Neuronal stem cell (in vitro differentiated cells): ENCODE measurements at regions not wholly inside any gene's neighbourhood (a gene's known extent, or its start where the extent isn't known, plus 50 kb on each side); places are given as distances from the start of the nearest gene placed in this dataset.

Source experiments
- DNase-seq: peaks from one replicate; pipeline ENCODE4 v3.0.0-alpha.2; 2013; ENCODE audit warnings: low spot score
- H2AFZ ChIP-seq: one replicate; pipeline ENCODE4 v1.6.1; 2013; ENCODE audit warnings: mild to moderate bottlenecking, low read length, inconsistent platforms
- H2AK5ac ChIP-seq: 2 replicates; pipeline ENCODE4 v1.6.1; 2013; ENCODE audit warnings: low read depth, mild to moderate bottlenecking, inconsistent platforms, low read length, moderate library complexity, mixed read lengths
- H2BK120ac ChIP-seq: 2 replicates; pipeline ENCODE4 v1.6.1; 2013; ENCODE audit warnings: low read depth, mild to moderate bottlenecking, inconsistent platforms, low read length, moderate library complexity, mixed read lengths
- H2BK12ac ChIP-seq: one replicate; pipeline ENCODE4 v1.6.1; 2013; ENCODE audit warnings: low read length, inconsistent platforms
- H2BK15ac ChIP-seq: 2 replicates; pipeline ENCODE4 v1.6.1; 2013; ENCODE audit warnings: mild to moderate bottlenecking, low read length, inconsistent platforms, mixed read lengths
- H2BK5ac ChIP-seq: one replicate; pipeline ENCODE4 v1.6.1; 2013; ENCODE audit warnings: inconsistent platforms, mild to moderate bottlenecking, low read length, moderate library complexity
- H3K14ac ChIP-seq: one replicate; pipeline ENCODE4 v1.6.1; 2013; ENCODE audit warnings: low read length, inconsistent platforms
- H3K18ac ChIP-seq: 2 replicates; pipeline ENCODE4 v1.6.1; 2013; ENCODE audit warnings: low read length, inconsistent platforms
- H3K23ac ChIP-seq: 2 replicates; pipeline ENCODE4 v1.6.1; 2013; ENCODE audit warnings: low read depth, mild to moderate bottlenecking, mixed read lengths, low read length, inconsistent platforms; ENCODE audit not compliant: poor library complexity
- H3K27ac ChIP-seq: replicated peaks from 3 replicates; pipeline ENCODE4 v1.5.1; 2013; ENCODE audit warnings: low read length, inconsistent platforms
- H3K27me3 ChIP-seq, 3 experiments: 2 replicates each; pipeline ENCODE4 v1.6.1; 2013; ENCODE audit warnings: low read length in 3 of 3, mild to moderate bottlenecking in 2 of 3, inconsistent platforms in 1 of 3, low read depth in 1 of 3, mixed read lengths in 1 of 3, moderate library complexity in 1 of 3; ENCODE audit not compliant: control insufficient read depth in 3 of 3, insufficient read depth in 3 of 3
- H3K36me3 ChIP-seq, 2 donors: replicated peaks in 1 of 2; 2 replicates each; pipeline ENCODE4 v1.6.1; 2013; ENCODE audit warnings: low read length in 2 of 2; ENCODE audit not compliant: control insufficient read depth in 2 of 2, insufficient read depth in 2 of 2
- H3K4ac ChIP-seq: 2 replicates; pipeline ENCODE4 v1.6.1; 2013; ENCODE audit warnings: inconsistent platforms, mild to moderate bottlenecking, low read length, moderate library complexity
- H3K4me1 ChIP-seq, 2 donors: 1 replicate in 1 of 2; 2 replicates in 1 of 2; pipeline ENCODE4 v1.6.1; 2013; ENCODE audit warnings: low read length in 2 of 2, low read depth in 1 of 2; ENCODE audit not compliant: control insufficient read depth in 2 of 2, insufficient read depth in 1 of 2
- H3K4me2 ChIP-seq: one replicate; pipeline ENCODE4 v1.6.1; 2013; ENCODE audit warnings: mild to moderate bottlenecking, low read length, inconsistent platforms; ENCODE audit not compliant: insufficient read depth, poor library complexity, severe bottlenecking
- H3K4me3 ChIP-seq, 2 donors: 2 replicates each; pipeline ENCODE4 v1.5.1; 2013; ENCODE audit warnings: low read length in 2 of 2, mild to moderate bottlenecking in 2 of 2, inconsistent platforms in 1 of 2, moderate library complexity in 1 of 2
- H3K79me1 ChIP-seq: one replicate; pipeline ENCODE4 v1.6.1; 2013; ENCODE audit warnings: low read depth, mild to moderate bottlenecking, inconsistent platforms, low read length, moderate library complexity
- H3K9ac ChIP-seq: one replicate; pipeline ENCODE4 v1.6.1; 2013; ENCODE audit warnings: mild to moderate bottlenecking, low read depth, low read length, inconsistent platforms; ENCODE audit not compliant: poor library complexity
- H3K9me3 ChIP-seq, 2 donors: replicated peaks in 1 of 2; 2 replicates each; pipeline versions ENCODE3 to v1.6.1; 2013; ENCODE audit warnings: low read length in 2 of 2, mild to moderate bottlenecking in 2 of 2, inconsistent platforms in 1 of 2, low read depth in 1 of 2, mixed read lengths in 1 of 2, moderate library complexity in 1 of 2; ENCODE audit not compliant: control insufficient read depth in 2 of 2, insufficient read depth in 1 of 2
- H4K8ac ChIP-seq: one replicate; pipeline ENCODE4 v1.6.1; 2013; ENCODE audit warnings: low read depth, mild to moderate bottlenecking, inconsistent platforms, low read length, moderate library complexity
- H4K91ac ChIP-seq: one replicate; pipeline ENCODE4 v1.6.1; 2013; ENCODE audit warnings: low read length, low read depth, mild to moderate bottlenecking, inconsistent platforms; ENCODE audit not compliant: poor library complexity
- WGBS, 2 donors: extraction: QIAGEN DNeasy Blood & Tissue Kit; methylation state at CpG; one replicate each; pipeline ENCODE4 v1.1.7; 2013; ENCODE audit warnings: missing lambda C conversion rate in 2 of 2, mixed read lengths in 1 of 2; ENCODE audit not compliant: insufficient read length in 2 of 2, insufficient replicate concordance in 1 of 2; ENCODE audit errors: extremely low coverage in 2 of 2; 5-methylcytosine and 5-hydroxymethylcytosine counted together

- no peak overlapping the region for H2BK5ac ChIP-seq
- no peaks in the 10 kb centered on the region for H3K27me3 ChIP-seq
- H3K14ac ChIP-seq: no peak overlapping the region
- no peak overlapping the region for H2AK5ac ChIP-seq
- H4K8ac ChIP-seq: no peak overlapping the region
- no peaks in the 10 kb centered on the region for H3K36me3 ChIP-seq
- H3K4me1 ChIP-seq: no peaks in the 10 kb centered on the region
- no peak overlapping the region for H3K4me3 ChIP-seq
- no peak overlapping the region for H4K91ac ChIP-seq
- H3K79me1 ChIP-seq: no peaks in the 10 kb centered on the region
- no peak overlapping the region for H3K18ac ChIP-seq
- peaks cover 0 to 5% of the 10 kb centered on the region in 2 donors for H3K9me3 ChIP-seq
- no peak overlapping the region for H3K9ac ChIP-seq
- no peak overlapping the region for H3K4ac ChIP-seq
- H2AFZ ChIP-seq: no peak overlapping the region
- no peak overlapping the region for H3K4me2 ChIP-seq
- no CpG with 5 or more reads among the region's 2 CpGs for WGBS, 2 donors
- H2BK120ac ChIP-seq: no peak overlapping the region
- H3K23ac ChIP-seq: no peak overlapping the region
- H3K27ac ChIP-seq: no peak overlapping the region
- no peak for DNase-seq
- no peak overlapping the region for H2BK15ac ChIP-seq
- H2BK12ac ChIP-seq: no peak overlapping the region
Measured at GRCh38 chr3:35275768-35276167, 363.6 kb upstream of the ARPP21 start.

- no peak overlapping the region for H2BK5ac ChIP-seq
- H4K91ac ChIP-seq: no peak overlapping the region
- DNase-seq: no peak
- no peak overlapping the region for H3K9ac ChIP-seq
- H2AFZ ChIP-seq: no peak overlapping the region
- no peak overlapping the region for H3K4ac ChIP-seq
- no peak overlapping the region for H2BK120ac ChIP-seq
- no peak overlapping the region for H3K4me3 ChIP-seq
- no peaks in the 10 kb centered on the region for H3K4me1 ChIP-seq
- no CpG with 5 or more reads among the region's 1 CpG for WGBS, 2 donors
- no peak overlapping the region for H4K8ac ChIP-seq
- H3K9me3 ChIP-seq: peaks cover 0 to 5% of the 10 kb centered on the region in 2 donors
- H3K14ac ChIP-seq: no peak overlapping the region
- H3K36me3 ChIP-seq: no peaks in the 10 kb centered on the region
- no peak overlapping the region for H2AK5ac ChIP-seq
- no peak overlapping the region for H3K18ac ChIP-seq
- no peak overlapping the region for H3K27ac ChIP-seq
- no peak overlapping the region for H3K4me2 ChIP-seq
- H3K79me1 ChIP-seq: no peaks in the 10 kb centered on the region
- H2BK12ac ChIP-seq: no peak overlapping the region
- H3K27me3 ChIP-seq: no peaks in the 10 kb centered on the region
- H2BK15ac ChIP-seq: no peak overlapping the region
- H3K23ac ChIP-seq: peak overlapping the region; percentile 1
Measured at GRCh38 chr3:35276568-35276967, 362.8 kb upstream of the ARPP21 start.

GRCh38 chr3:35291471-35292236 is 347.7 kb upstream of the ARPP21 start:
- WGBS, 2 donors: no CpG with 5 or more reads among the region's 4 CpGs

GRCh38 chr3:35292568-35292967 is 346.8 kb upstream of the ARPP21 start:
- Histone ChIP-seq H2BK5ac (no peak overlapping the region), H4K91ac (no peak overlapping the region), H3K18ac (no peak overlapping the region), H3K36me3 (no peaks in the 10 kb centered on the region), H3K4me3 (no peak overlapping the region), H2BK12ac (no peak overlapping the region), H3K14ac (no peak overlapping the region), H3K9me3 (no peaks in the 10 kb centered on the region), H3K27me3 (no peaks in the 10 kb centered on the region), H3K9ac (no peak overlapping the region), H3K27ac (no peak overlapping the region), H3K23ac (no peak overlapping the region), H2BK120ac (no peak overlapping the region), H2BK15ac (no peak overlapping the region), H2AK5ac (no peak overlapping the region), H2AFZ (no peak overlapping the region), H4K8ac (no peak overlapping the region), H3K79me1 (no peaks in the 10 kb centered on the region), H3K4me1 (no peaks in the 10 kb centered on the region), H3K4me2 (no peak overlapping the region), H3K4ac (no peak overlapping the region)
- WGBS, 2 donors: no CpG with 5 or more reads among the region's 3 CpGs
- DNase-seq: no peak

More at GRCh38 chr3:35291471-35292236, 347.7 kb upstream of the ARPP21 start:
- H3K18ac ChIP-seq: no peak overlapping the region
- H4K91ac ChIP-seq: no peak overlapping the region
- no peaks in the 10 kb centered on the region for H3K79me1 ChIP-seq
- no peak overlapping the region for H3K27ac ChIP-seq
- no peaks in the 10 kb centered on the region for H3K27me3 ChIP-seq
- H3K9ac ChIP-seq: no peak overlapping the region
- no peak overlapping the region for H2BK12ac ChIP-seq
- no peaks in the 10 kb centered on the region for H3K4me1 ChIP-seq
- H2AK5ac ChIP-seq: no peak overlapping the region
- no peaks in the 10 kb centered on the region for H3K9me3 ChIP-seq
- no peak overlapping the region for H2BK5ac ChIP-seq
- H3K23ac ChIP-seq: no peak overlapping the region
- H3K4me3 ChIP-seq: no peak overlapping the region
- H2BK120ac ChIP-seq: no peak overlapping the region
- no peak overlapping the region for H2AFZ ChIP-seq
- H3K4ac ChIP-seq: no peak overlapping the region
- no peak for DNase-seq
- no peak overlapping the region for H2BK15ac ChIP-seq
- no peak overlapping the region for H3K14ac ChIP-seq
- no peaks in the 10 kb centered on the region for H3K36me3 ChIP-seq
- no peak overlapping the region for H4K8ac ChIP-seq
- H3K4me2 ChIP-seq: no peak overlapping the region
